H9 (cell line): ENCODE measurements at regions not wholly inside any gene's neighbourhood (a gene's known extent, or its start where the extent isn't known, plus 50 kb on each side); places are given as distances from the start of the nearest gene placed in this dataset.

ENCODE experiments used
- DNase-seq: peaks from one replicate; pipeline ENCODE4 v3.0.0-alpha.2; 2017
- H2AFZ ChIP-seq: one replicate; pipeline ENCODE4 v1.6.1; 2013; ENCODE audit warnings: mild to moderate bottlenecking, low read length, control low read depth, moderate library complexity
- H2AK5ac ChIP-seq: 2 replicates; pipeline ENCODE4 v1.6.1; 2013; ENCODE audit warnings: low read length, control low read depth, mixed read lengths; ENCODE audit not compliant: insufficient read length
- H2BK120ac ChIP-seq: one replicate; pipeline ENCODE4 v1.6.1; 2013; ENCODE audit warnings: low read depth, mild to moderate bottlenecking, low read length, control low read depth, inconsistent platforms; ENCODE audit not compliant: poor library complexity, severe bottlenecking
- H2BK12ac ChIP-seq: 2 replicates; pipeline ENCODE4 v1.6.1; 2013; ENCODE audit warnings: low read length, control low read depth, mixed read lengths, low read depth; ENCODE audit not compliant: insufficient read length
- H2BK15ac ChIP-seq: 2 replicates; pipeline ENCODE4 v1.6.1; 2013; ENCODE audit warnings: low read depth, low read length, control low read depth
- H2BK20ac ChIP-seq: one replicate; pipeline ENCODE4 v1.6.1; 2013; ENCODE audit warnings: low read depth, mild to moderate bottlenecking, low read length, control low read depth, inconsistent platforms; ENCODE audit not compliant: poor library complexity, severe bottlenecking
- H2BK5ac ChIP-seq: 2 replicates; pipeline ENCODE4 v1.6.1; 2013; ENCODE audit warnings: low read length, control low read depth, mixed read lengths; ENCODE audit not compliant: insufficient read length
- H3K14ac ChIP-seq: 2 replicates; pipeline ENCODE4 v1.6.1; 2013; ENCODE audit warnings: low read length, control low read depth; ENCODE audit not compliant: insufficient read depth
- H3K18ac ChIP-seq: 2 replicates; pipeline ENCODE4 v1.6.1; 2013; ENCODE audit warnings: low read depth, mild to moderate bottlenecking, mixed read lengths, low read length, control low read depth; ENCODE audit not compliant: insufficient read length
- H3K23ac ChIP-seq: 2 replicates; pipeline ENCODE4 v1.6.1; 2013; ENCODE audit warnings: low read length, control low read depth, mixed read lengths, low read depth; ENCODE audit not compliant: insufficient read length
- H3K23me2 ChIP-seq: 2 replicates; pipeline ENCODE4 v1.6.1; 2013; ENCODE audit warnings: low read depth, mild to moderate bottlenecking, mixed read lengths, low read length, control low read depth; ENCODE audit not compliant: insufficient read length, poor library complexity, severe bottlenecking
- H3K27ac ChIP-seq: 2 replicates; pipeline ENCODE4 v1.5.1; 2013; ENCODE audit warnings: low read length, control low read depth, mixed read lengths, low read depth; ENCODE audit not compliant: insufficient read length
- H3K27me3 ChIP-seq: 2 replicates; pipeline ENCODE4 v1.6.1; 2013; ENCODE audit warnings: low read length, control low read depth, inconsistent platforms; ENCODE audit not compliant: insufficient read depth
- H3K4ac ChIP-seq: 2 replicates; pipeline ENCODE4 v1.6.1; 2013; ENCODE audit warnings: low read depth, mild to moderate bottlenecking, control low read depth, inconsistent platforms, low read length, moderate library complexity
- H3K4me1 ChIP-seq: 2 replicates; pipeline ENCODE4 v1.6.1; 2013; ENCODE audit warnings: low read length, control low read depth, inconsistent platforms; ENCODE audit not compliant: insufficient read depth
- H3K4me2 ChIP-seq: 2 replicates; pipeline ENCODE4 v1.6.1; 2013; ENCODE audit warnings: low read length, control low read depth, mixed read lengths; ENCODE audit not compliant: insufficient read length, insufficient read depth
- H3K56ac ChIP-seq: 2 replicates; pipeline ENCODE4 v1.6.1; 2013; ENCODE audit warnings: low read depth, mild to moderate bottlenecking, mixed read lengths, low read length, control low read depth; ENCODE audit not compliant: insufficient read length
- H3K79me1 ChIP-seq: 2 replicates; pipeline ENCODE4 v1.6.1; 2013; ENCODE audit warnings: low read depth, mild to moderate bottlenecking, moderate library complexity, low read length, control low read depth, inconsistent platforms; ENCODE audit not compliant: insufficient read depth, poor library complexity, severe bottlenecking
- H3K79me2 ChIP-seq: 2 replicates; pipeline ENCODE4 v1.6.1; 2013; ENCODE audit warnings: low read length, control low read depth, inconsistent platforms; ENCODE audit not compliant: insufficient read depth
- H3K9ac ChIP-seq: 2 replicates; pipeline ENCODE4 v1.6.1; 2013; ENCODE audit warnings: low read length, control low read depth, mixed read lengths; ENCODE audit not compliant: insufficient read length; ENCODE audit errors: extremely low read depth
- H3K9me3 ChIP-seq: one replicate; pipeline ENCODE4 v1.6.1; 2013; ENCODE audit warnings: low read depth, low read length, inconsistent platforms; ENCODE audit not compliant: control insufficient read depth
- H3T11ph ChIP-seq: one replicate; pipeline ENCODE4 v1.6.1; 2013; ENCODE audit warnings: mild to moderate bottlenecking, low read length, control low read depth, inconsistent platforms
- H4K20me1 ChIP-seq: one replicate; pipeline ENCODE4 v1.6.1; 2013; ENCODE audit not compliant: control insufficient read depth, insufficient read length, insufficient read depth
- H4K5ac ChIP-seq: 2 replicates; pipeline ENCODE4 v1.6.1; 2013; ENCODE audit warnings: low read depth, mild to moderate bottlenecking, mixed read lengths, low read length, control low read depth; ENCODE audit not compliant: insufficient read length
- H4K8ac ChIP-seq: replicated peaks from 2 replicates; pipeline ENCODE4 v1.6.1; 2013; ENCODE audit warnings: low read length, control low read depth, mixed read lengths, low read depth; ENCODE audit not compliant: insufficient read length
- H4K91ac ChIP-seq: 2 replicates; pipeline ENCODE4 v1.6.1; 2013; ENCODE audit warnings: low read depth, mild to moderate bottlenecking, moderate library complexity, mixed read lengths, low read length, control low read depth; ENCODE audit not compliant: insufficient read length
- H3K27ac Mint-ChIP-seq, 3 experiments: 2 replicates in 2 of 3; 3 replicates in 1 of 3; pipeline ENCODE4 v1.8.0; 2020 to 2021; ENCODE audit warnings: mixed read lengths in 3 of 3, mild to moderate bottlenecking in 1 of 3, moderate library complexity in 1 of 3
- H3K27me3 Mint-ChIP-seq: 2 replicates; pipeline ENCODE4 v1.8.0; 2021; ENCODE audit warnings: low read depth, mild to moderate bottlenecking, moderate library complexity, mixed read lengths
- H3K36me3 Mint-ChIP-seq, 3 experiments: 2 replicates in 2 of 3; 3 replicates in 1 of 3; pipeline ENCODE4 v1.8.0; 2020 to 2021; ENCODE audit warnings: low read depth in 3 of 3, mixed read lengths in 3 of 3; ENCODE audit not compliant: insufficient read depth in 1 of 3
- H3K4me1 Mint-ChIP-seq, 2 experiments: 2 replicates each; pipeline ENCODE4 v1.8.0; 2020; ENCODE audit warnings: mixed read lengths in 2 of 2
- H3K4me3 Mint-ChIP-seq, 2 experiments: 2 replicates in 1 of 2; 3 replicates in 1 of 2; pipeline ENCODE4 v1.8.0; 2020 to 2021; ENCODE audit warnings: mild to moderate bottlenecking in 2 of 2, mixed read lengths in 2 of 2, moderate library complexity in 1 of 2
- H3K9me3 Mint-ChIP-seq, 2 experiments: 2 replicates in 1 of 2; 3 replicates in 1 of 2; pipeline ENCODE4 v1.8.0; 2020; ENCODE audit warnings: mild to moderate bottlenecking in 2 of 2, mixed read lengths in 2 of 2, moderate library complexity in 1 of 2
- CTCF ChIP-seq: fragments of 200-600 bp; sonication (generic); conservative IDR thresholded peaks from 3 replicates; pipeline ENCODE4 v1.8.0; 2021; ENCODE audit warnings: antibody characterized with exemption, mild to moderate bottlenecking
- WGBS: extraction: QIAGEN DNeasy Blood & Tissue Kit; methylation state at CpG from one replicate; pipeline ENCODE4 v1.1.7; 2013; ENCODE audit warnings: missing lambda C conversion rate, low lambda C conversion rate, mixed read lengths; ENCODE audit not compliant: insufficient read length; ENCODE audit errors: extremely low coverage; 5-methylcytosine and 5-hydroxymethylcytosine counted together

GRCh38 chr7:25677595-25677994, 449.3 kb upstream of the NPVF start:
- Histone ChIP-seq H3K9me3 (no peaks in the 10 kb centered on the region), H3K27me3 (no peaks in the 10 kb centered on the region), H2BK12ac (no peak overlapping the region), H3K9ac (no peak overlapping the region), H3K56ac (no peak overlapping the region), H3K23me2 (no peaks in the 10 kb centered on the region), H3K4ac (no peak overlapping the region), H3K79me2 (no peaks in the 10 kb centered on the region), H3K4me1 (0 out of 2 replicates have a peak, but pooled peaks cover 2% of the 10 kb centered on the region), H3K79me1 (no peaks in the 10 kb centered on the region), H3K14ac (no peak overlapping the region), H2BK120ac (no peak overlapping the region), H2BK15ac (no peak overlapping the region), H3K27ac (no peak overlapping the region), H3K4me2 (no peak overlapping the region), H3K18ac (no peak overlapping the region), H4K8ac (no peak overlapping the region), H4K91ac (no peak overlapping the region), H4K20me1 (no peaks in the 10 kb centered on the region), H2AFZ (no peak overlapping the region), H2AK5ac (no peak overlapping the region), H3K23ac (no peak overlapping the region), H4K5ac (no peak overlapping the region), H2BK5ac (no peak overlapping the region), H3T11ph (no peak overlapping the region), H2BK20ac (no peak overlapping the region)
- H3K4me3 Mint-ChIP-seq: no peak overlapping the region
- peaks cover 0 to 3% of the 10 kb centered on the region in 2 experiments; a peak in 1 of 4 replicates for H3K4me1 Mint-ChIP-seq
- DNase-seq: no peak
- WGBS: no CpG with 5 or more reads among the region's 4 CpGs
- no peaks in the 10 kb centered on the region for H3K9me3 Mint-ChIP-seq
- H3K36me3 Mint-ChIP-seq: no peaks in the 10 kb centered on the region
- no peak for TF ChIP-seq CTCF
- H3K27me3 Mint-ChIP-seq: no peaks in the 10 kb centered on the region; the same call in 1 of the 2 replicates
- no peak overlapping the region for H3K27ac Mint-ChIP-seq
